OCI-LY3 (cell line): ENCODE measurements at regions not wholly inside any gene's neighbourhood (a gene's known extent, or its start where the extent isn't known, plus 50 kb on each side); places are given as distances from the start of the nearest gene placed in this dataset.

Experiments used
- H2AFZ ChIP-seq: fragments of 200-600, 300-600 bp; shearing (Covaris generic); 2 replicates; pipeline ENCODE4 v1.6.0; 2014; ENCODE audit warnings: antibody characterized with exemption, low read depth, low read length
- H3K27ac ChIP-seq: fragments of 200-600, 300-600 bp; sonication (generic); 2 replicates; pipeline ENCODE4 v1.5.1; 2014; ENCODE audit warnings: mild to moderate bottlenecking, low read length, moderate library complexity, mixed read lengths
- H3K27me3 ChIP-seq: fragments of 200-600, 300-600 bp; sonication (generic); 2 replicates; pipeline ENCODE4 v1.6.1; 2014; ENCODE audit warnings: low read depth, low read length, mixed read lengths
- H3K36me3 ChIP-seq: fragments of 200-600, 300-600 bp; sonication (generic); replicated peaks from 2 replicates; pipeline ENCODE3; 2014; ENCODE audit warnings: low read depth, low read length, mixed read lengths
- H3K4me1 ChIP-seq: fragments of 300-600, 200-600 bp; sonication (generic); 2 replicates; pipeline ENCODE4 v1.6.1; 2014; ENCODE audit warnings: low read length, mixed read lengths
- H3K4me2 ChIP-seq: fragments of 200-600, 300-600 bp; sonication (generic); 2 replicates; pipeline ENCODE4 v1.6.1; 2014; ENCODE audit warnings: low read length, mixed read lengths
- H3K4me3 ChIP-seq: fragments of 300-600, 200-600 bp; sonication (generic); 2 replicates; pipeline ENCODE4 v1.5.1; 2014; ENCODE audit warnings: antibody characterized with exemption, mild to moderate bottlenecking, low read length, moderate library complexity
- H3K79me2 ChIP-seq: fragments of 300-600, 200-600 bp; shearing (Covaris generic); 2 replicates; pipeline ENCODE4 v1.6.1; 2014; ENCODE audit warnings: mild to moderate bottlenecking, low read length, mixed read lengths
- H3K9ac ChIP-seq: fragments of 300-600, 200-600 bp; shearing (Covaris generic); 2 replicates; pipeline ENCODE4 v1.6.0; 2014; ENCODE audit warnings: mild to moderate bottlenecking, low read length, moderate library complexity
- H3K9me3 ChIP-seq: fragments of 200-600, 300-600 bp; shearing (Covaris generic); 2 replicates; pipeline ENCODE4 v1.6.1; 2014; ENCODE audit warnings: low read length, mixed read lengths; ENCODE audit not compliant: insufficient read depth
- H4K20me1 ChIP-seq: fragments of 200-600, 300-600 bp; sonication (generic); 2 replicates; pipeline ENCODE4 v1.6.1; 2016; ENCODE audit warnings: low read length, mixed read lengths; ENCODE audit not compliant: insufficient read depth
- CTCF ChIP-seq: fragments of 200-600, 300-600 bp; sonication (generic); IDR thresholded peaks from 2 replicates; pipeline ENCODE4 v1.5.1; 2014; ENCODE audit warnings: antibody characterized with exemption, low read length, low read depth
- EZH2phosphoT487 ChIP-seq: fragments of 200-600 bp; shearing (Covaris generic); IDR thresholded peaks from 2 replicates; pipeline ENCODE4 v1.6.1; 2018; ENCODE audit warnings: antibody characterized with exemption, mixed run types, low read depth

DNA sequence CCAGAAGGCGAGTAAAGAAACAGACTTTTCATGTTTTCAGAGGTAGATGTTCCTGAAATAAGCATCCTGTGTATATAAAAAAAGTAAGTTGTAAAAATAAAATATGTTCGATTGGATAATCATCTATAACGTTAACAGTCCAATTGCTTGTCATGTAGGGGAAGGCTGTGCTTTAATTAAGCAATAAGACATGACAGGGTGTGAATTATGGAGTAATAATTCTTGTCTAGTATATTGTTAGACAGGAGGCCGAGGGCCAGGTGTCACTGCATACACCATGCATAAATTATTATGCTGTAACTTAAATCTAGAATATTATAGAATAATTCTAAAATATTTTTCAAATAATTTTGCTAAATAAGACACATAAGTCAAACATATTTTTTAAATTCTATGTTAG, 494.6 kb upstream of the TENM3 start:
- Histone ChIP-seq H3K4me3 (no peak overlapping the region), H3K27me3 (peaks cover 12% of the 10 kb centered on the region), H4K20me1 (no peaks in the 10 kb centered on the region), H2AFZ (no peak overlapping the region), H3K9ac (no peak overlapping the region), H3K9me3 (no peaks in the 10 kb centered on the region), H3K4me1 (no peaks in the 10 kb centered on the region), H3K27ac (no peak overlapping the region), H3K36me3 (no peaks in the 10 kb centered on the region), H3K4me2 (no peak overlapping the region), H3K79me2 (no peaks in the 10 kb centered on the region)
- TF ChIP-seq EZH2phosphoT487, result no peak
- TF ChIP-seq CTCF, result no peak

DNA sequence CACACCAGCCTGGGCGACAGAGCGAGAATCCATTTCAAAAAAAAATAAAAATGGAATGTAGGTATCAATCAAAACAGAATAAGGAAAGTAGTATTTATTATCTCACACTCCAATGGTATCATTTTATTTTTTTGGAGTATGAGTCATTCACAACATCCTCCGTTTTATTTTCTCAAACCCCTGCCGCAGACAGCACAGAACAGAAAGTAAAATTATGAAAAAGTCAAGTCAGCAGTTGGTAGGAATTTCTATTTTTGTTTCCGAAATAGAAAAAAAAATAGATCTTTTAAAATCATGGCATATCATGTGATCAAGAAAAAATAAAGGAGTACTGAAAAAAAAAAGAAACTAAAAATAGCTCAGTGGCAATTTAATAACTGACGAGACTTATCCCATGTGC, 490.7 kb upstream of the TENM3 start:
- Histone ChIP-seq H3K27ac (no peak overlapping the region), H3K4me2 (no peak overlapping the region), H3K4me1 (no peaks in the 10 kb centered on the region), H3K9ac (no peak overlapping the region), H3K9me3 (no peaks in the 10 kb centered on the region), H4K20me1 (no peaks in the 10 kb centered on the region), H3K27me3 (peaks cover 15% of the 10 kb centered on the region), H3K79me2 (no peaks in the 10 kb centered on the region), H2AFZ (no peak overlapping the region), H3K4me3 (no peak overlapping the region), H3K36me3 (no peaks in the 10 kb centered on the region)
- no peak for TF ChIP-seq EZH2phosphoT487
- no peak for TF ChIP-seq CTCF

GRCh38 chr4:181753207-181753606, 490.0 kb upstream of the TENM3 start:
- Histone ChIP-seq H3K36me3 (no peaks in the 10 kb centered on the region), H3K4me1 (no peaks in the 10 kb centered on the region), H3K79me2 (no peaks in the 10 kb centered on the region), H3K4me2 (no peak overlapping the region), H3K27me3 (peaks cover 15% of the 10 kb centered on the region), H3K4me3 (no peak overlapping the region), H3K9me3 (no peaks in the 10 kb centered on the region), H4K20me1 (no peaks in the 10 kb centered on the region), H3K9ac (no peak overlapping the region), H2AFZ (no peak overlapping the region), H3K27ac (no peak overlapping the region)
- no peak for TF ChIP-seq CTCF
- TF ChIP-seq EZH2phosphoT487, result no peak

GRCh38 chr4:181755846-181756245, 487.4 kb upstream of the TENM3 start:
- Histone ChIP-seq H3K36me3 (no peaks in the 10 kb centered on the region), H3K9ac (no peak overlapping the region), H2AFZ (no peak overlapping the region), H4K20me1 (no peaks in the 10 kb centered on the region), H3K27ac (no peak overlapping the region), H3K4me3 (no peak overlapping the region), H3K4me1 (no peaks in the 10 kb centered on the region), H3K9me3 (no peaks in the 10 kb centered on the region), H3K4me2 (no peak overlapping the region), H3K79me2 (no peaks in the 10 kb centered on the region), H3K27me3 (0 out of 2 replicates have a peak, but pooled peaks cover 3% of the 10 kb centered on the region)
- TF ChIP-seq CTCF, result no peak
- no peak for TF ChIP-seq EZH2phosphoT487
